ENCODE measurements at regions not wholly inside any gene's neighbourhood (a gene's known extent, or its start where the extent isn't known, plus 50 kb on each side); places are given as distances from the start of the nearest gene placed in this dataset.

GRCh38 chr2:6730649-6731532, 134.8 kb downstream of the CMPK2 start:
- TF ChIP-seq POLR2AphosphoS5 (IDR thresholded peaks at IDR 0.05) (no peak), POLR2A (IDR thresholded peaks at IDR 0.05) (no peak), CTCF (IDR thresholded peaks at IDR 0.05 in 8 of 11, conservative IDR thresholded peaks at IDR 0.05 in 3 of 11) (no peak)
- intact Hi-C loops (cut with DNase I; ENCODE audit: low total_unique reads), result no loop called here
- no peak for DNase-seq
- WGBS, 5 donors, result 47 to 78% (median 68%) methylated on average over 5 of the region's 5 CpGs
- no peaks in the 10 kb centered on the region for H3K9me3 ChIP-seq
- H3K4me3 ChIP-seq, result no peak overlapping the region
- H3K4me1 ChIP-seq, result no peaks in the 10 kb centered on the region
- peaks cover 0 to 5% (median 0%) of the 10 kb centered on the region in 7 donors for H3K27me3 ChIP-seq (replicated peaks in 1 of 7)
- H3K36me3 ChIP-seq, result no peaks in the 10 kb centered on the region
- H3K27ac ChIP-seq, result no peak overlapping the region

GRCh38 chr2:6739547-6739946, 126.2 kb downstream of the CMPK2 start:
- H3K9me3 ChIP-seq, result no peaks in the 10 kb centered on the region
- H3K27ac ChIP-seq, result peak overlapping the region in 1 of 8 donors; percentile 4
- intact Hi-C loops (cut with DNase I; ENCODE audit: low total_unique reads), result no loop called here
- H3K4me1 ChIP-seq, result peaks cover 0 to 7% (median 0%) of the 10 kb centered on the region in 6 donors
- TF ChIP-seq POLR2A (IDR thresholded peaks at IDR 0.05), result no peak
- TF ChIP-seq POLR2AphosphoS5 (IDR thresholded peaks at IDR 0.05), result peak in 2 of 3 donors; percentile 41 to 58
- H3K27me3 ChIP-seq (replicated peaks in 1 of 7), result no peaks in the 10 kb centered on the region
- 72 to 84% (median 77%) methylated on average over 7 of the region's 7 CpGs for WGBS, 5 donors
- no peak overlapping the region for H3K4me3 ChIP-seq
- no peaks in the 10 kb centered on the region for H3K36me3 ChIP-seq
- DNase-seq, result no peak

- Histone ChIP-seq H3K27me3 (replicated peaks in 1 of 7) (peaks cover 0 to 6% (median 0%) of the 10 kb centered on the region in 7 donors), H3K27ac (no peak overlapping the region), H3K4me3 (no peak overlapping the region), H3K9me3 (no peaks in the 10 kb centered on the region), H3K4me1 (peaks cover 0 to 7% (median 0%) of the 10 kb centered on the region in 6 donors), H3K36me3 (no peaks in the 10 kb centered on the region)
- no peak for DNase-seq
- WGBS, 5 donors, result 70 to 88% (median 81%) methylated on average over 1 of the region's 1 CpG
- intact Hi-C loops (cut with DNase I; ENCODE audit: low total_unique reads), result no loop called here
- TF ChIP-seq CTCF (IDR thresholded peaks at IDR 0.05 in 8 of 11, conservative IDR thresholded peaks at IDR 0.05 in 3 of 11), result no peak
- TF ChIP-seq POLR2AphosphoS5 (IDR thresholded peaks at IDR 0.05), result no peak
- TF ChIP-seq POLR2A (IDR thresholded peaks at IDR 0.05), result no peak
Observed at GRCh38 chr2:6741229-6741628, 124.5 kb downstream of the CMPK2 start.

GRCh38 chr2:6744038-6744437, 121.7 kb downstream of the CMPK2 start:
- H3K27ac ChIP-seq, result no peak overlapping the region
- no peak for DNase-seq
- peaks cover 0 to 7% (median 0%) of the 10 kb centered on the region in 6 donors for H3K4me1 ChIP-seq
- no peak overlapping the region for H3K4me3 ChIP-seq
- 59 to 74% (median 68%) methylated on average over 4 of the region's 4 CpGs for WGBS, 5 donors
- no peaks in the 10 kb centered on the region for H3K9me3 ChIP-seq
- H3K27me3 ChIP-seq (replicated peaks in 1 of 7), result peaks cover 0 to 22% (median 0%) of the 10 kb centered on the region in 7 donors
- TF ChIP-seq POLR2A (IDR thresholded peaks at IDR 0.05) (no peak), CTCF (IDR thresholded peaks at IDR 0.05 in 8 of 11, conservative IDR thresholded peaks at IDR 0.05 in 3 of 11) (no peak), POLR2AphosphoS5 (IDR thresholded peaks at IDR 0.05) (no peak)
- intact Hi-C loops (cut with DNase I; ENCODE audit: low total_unique reads), result no loop called here
- H3K36me3 ChIP-seq, result no peaks in the 10 kb centered on the region

Data from spleen (tissue), 11 donors.